ENCODE measurements at regions not wholly inside any gene's neighbourhood (a gene's known extent, or its start where the extent isn't known, plus 50 kb on each side); places are given as distances from the start of the nearest gene placed in this dataset.

- no peak for TF ChIP-seq CTCF (IDR thresholded peaks at IDR 0.05)
- no peak for TF ChIP-seq EP300 (IDR thresholded peaks at IDR 0.05)
Measured at GRCh38 chr9:33638391-33638915, 114.4 kb downstream of the ANKRD18B start.
